ENCODE measurements at regions not wholly inside any gene's neighbourhood (a gene's known extent, or its start where the extent isn't known, plus 50 kb on each side); places are given as distances from the start of the nearest gene placed in this dataset.
"Not testable (repeated sequence)": the region's sequence is repeated elsewhere in the genome, so short reads cannot be mapped to it uniquely, and the experiment has no call there.

DNA sequence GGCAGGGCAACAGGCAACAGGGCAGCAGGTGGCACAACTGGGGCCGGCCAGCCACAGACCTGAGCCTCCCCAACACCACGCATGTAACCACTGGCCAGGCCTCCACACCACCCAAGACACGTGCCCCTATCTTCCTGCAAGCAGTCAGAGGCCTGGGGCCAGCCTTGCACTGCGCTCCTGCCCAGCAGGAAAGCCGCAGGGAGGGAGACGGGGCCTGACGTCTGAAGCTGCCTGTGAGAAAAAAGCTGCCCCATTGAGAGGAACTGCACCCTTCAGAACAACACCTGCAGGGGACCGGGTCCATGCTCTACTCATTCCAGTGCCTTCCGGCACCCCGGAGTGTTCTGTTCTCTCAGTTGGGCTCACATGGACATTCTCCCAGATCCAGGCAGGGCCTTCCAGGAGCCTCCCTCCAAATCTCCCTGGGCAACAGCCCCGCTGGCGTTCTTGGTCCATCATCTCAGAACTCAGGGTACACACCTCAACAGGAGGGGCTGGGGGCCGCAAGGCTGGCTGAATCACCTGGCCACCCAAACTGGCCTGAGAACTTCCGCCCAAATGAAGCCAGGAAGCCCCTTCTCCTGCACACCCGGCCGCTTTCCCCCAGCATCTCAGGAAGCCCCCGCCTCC is 5403.6 kb upstream of the TPTE start:
- TF ChIP-seq, protein P1, sequence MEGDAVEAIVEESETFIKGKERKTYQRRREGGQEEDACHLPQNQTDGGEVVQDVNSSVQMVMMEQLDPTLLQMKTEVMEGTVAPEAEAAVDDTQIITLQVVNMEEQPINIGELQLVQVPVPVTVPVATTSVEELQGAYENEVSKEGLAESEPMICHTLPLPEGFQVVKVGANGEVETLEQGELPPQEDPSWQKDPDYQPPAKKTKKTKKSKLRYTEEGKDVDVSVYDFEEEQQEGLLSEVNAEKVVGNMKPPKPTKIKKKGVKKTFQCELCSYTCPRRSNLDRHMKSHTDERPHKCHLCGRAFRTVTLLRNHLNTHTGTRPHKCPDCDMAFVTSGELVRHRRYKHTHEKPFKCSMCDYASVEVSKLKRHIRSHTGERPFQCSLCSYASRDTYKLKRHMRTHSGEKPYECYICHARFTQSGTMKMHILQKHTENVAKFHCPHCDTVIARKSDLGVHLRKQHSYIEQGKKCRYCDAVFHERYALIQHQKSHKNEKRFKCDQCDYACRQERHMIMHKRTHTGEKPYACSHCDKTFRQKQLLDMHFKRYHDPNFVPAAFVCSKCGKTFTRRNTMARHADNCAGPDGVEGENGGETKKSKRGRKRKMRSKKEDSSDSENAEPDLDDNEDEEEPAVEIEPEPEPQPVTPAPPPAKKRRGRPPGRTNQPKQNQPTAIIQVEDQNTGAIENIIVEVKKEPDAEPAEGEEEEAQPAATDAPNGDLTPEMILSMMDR (IDR thresholded peaks at IDR 0.05; ENCODE audit: low read length) = not testable (repeated sequence)
- not testable (repeated sequence) for TF ChIP-seq EZH2 (IDR thresholded peaks at IDR 0.05; ENCODE audit: borderline replicate concordance, low read length)

All from OCI-LY1 (cell line).